ENCODE measurements at regions not wholly inside any gene's neighbourhood (a gene's known extent, or its start where the extent isn't known, plus 50 kb on each side); places are given as distances from the start of the nearest gene placed in this dataset.

GRCh38 chr13:99085808-99086266 lies 108.0 kb upstream of the DOCK9 start:
- Histone ChIP-seq H4K91ac (ENCODE audit: insufficient read length, low read depth, low read length) (no peak overlapping the region), H2BK15ac (ENCODE audit: low read depth, low read length) (no peak overlapping the region), H3K27me3 (ENCODE audit: insufficient read depth, low read length) (peaks cover 7% of the 10 kb centered on the region; the same call in 1 of the 2 replicates), H3K79me1 (ENCODE audit: insufficient read depth, low read depth, low read length, poor library complexity, severe bottlenecking) (no peaks in the 10 kb centered on the region), H2BK12ac (ENCODE audit: insufficient read length, low read depth, low read length) (no peak overlapping the region), H3T11ph (ENCODE audit: low read length) (no peak overlapping the region), H3K18ac (ENCODE audit: insufficient read length, low read depth, low read length) (no peak overlapping the region), H3K23ac (ENCODE audit: insufficient read length, low read depth, low read length) (no peak overlapping the region), H3K56ac (ENCODE audit: insufficient read length, low read depth, low read length) (no peak overlapping the region), H3K9me3 (ENCODE audit: control insufficient read depth, low read depth, low read length) (no peaks in the 10 kb centered on the region), H3K4me1 (ENCODE audit: insufficient read depth, low read length) (peaks cover 2% of the 10 kb centered on the region; the same call in 1 of the 2 replicates), H3K23me2 (ENCODE audit: insufficient read length, low read depth, low read length, poor library complexity, severe bottlenecking) (peaks cover 26% of the 10 kb centered on the region), H2AFZ (ENCODE audit: low read length) (no peak overlapping the region), H3K14ac (ENCODE audit: insufficient read depth, low read length) (no peak overlapping the region), H3K79me2 (ENCODE audit: insufficient read depth, low read length) (no peaks in the 10 kb centered on the region), H2AK5ac (ENCODE audit: insufficient read length, low read length) (no peak overlapping the region), H2BK120ac (ENCODE audit: low read depth, low read length, poor library complexity, severe bottlenecking) (no peak overlapping the region), H4K20me1 (ENCODE audit: control insufficient read depth, insufficient read depth, insufficient read length) (no peaks in the 10 kb centered on the region), H3K4me2 (ENCODE audit: insufficient read depth, insufficient read length, low read length) (peak overlapping the region; percentile 98), H3K4ac (ENCODE audit: low read depth, low read length) (no peak overlapping the region), H3K9ac (ENCODE audit: extremely low read depth, insufficient read length, low read length) (no peak overlapping the region), H4K5ac (ENCODE audit: insufficient read length, low read depth, low read length) (no peak overlapping the region), H2BK5ac (ENCODE audit: insufficient read length, low read length) (no peak overlapping the region), H4K8ac (replicated peaks; ENCODE audit: insufficient read length, low read depth, low read length) (no peak overlapping the region), H3K27ac (ENCODE audit: insufficient read length, low read depth, low read length) (no peak overlapping the region), H2BK20ac (ENCODE audit: low read depth, low read length, poor library complexity, severe bottlenecking) (no peak overlapping the region)
- peak; percentile 43 for DNase-seq
- Mint-ChIP-seq H3K27me3 (ENCODE audit: low read depth) (peaks cover 26% of the 10 kb centered on the region), H3K27ac (no peak overlapping the region), H3K4me1 (peaks cover 17 to 22% of the 10 kb centered on the region in 2 experiments), H3K4me3 (peak overlapping the region; percentile 72 to 86), H3K9me3 (no peaks in the 10 kb centered on the region; a peak in 1 of 5 replicates), H3K36me3 (ENCODE audit: insufficient read depth in 1 of 3, low read depth in 3 of 3) (no peaks in the 10 kb centered on the region)
- no CpG with 5 or more reads among the region's 32 CpGs for WGBS (ENCODE audit: extremely low coverage, insufficient read length, low lambda C conversion rate)
- TF ChIP-seq CTCF (conservative IDR thresholded peaks at IDR 0.05) = no peak
